Peyer's patch (tissue), 4 donors: ENCODE measurements at regions not wholly inside any gene's neighbourhood (a gene's known extent, or its start where the extent isn't known, plus 50 kb on each side); places are given as distances from the start of the nearest gene placed in this dataset.

ENCODE experiments used
- DNase-seq, 3 donors: peaks; one replicate each; pipeline ENCODE4 v3.0.0-alpha.2; 2017 to 2019
- H3K27ac ChIP-seq, 4 donors: fragments of 200-600 bp; sonication (generic); one replicate each; pipeline ENCODE4 v1.5.1; 2016 to 2019
- H3K27me3 ChIP-seq, 2 donors: fragments of 200-600 bp; sonication (generic); one replicate each; pipeline ENCODE4 v1.5.1; 2019
- H3K36me3 ChIP-seq, 3 donors: fragments of 200-600 bp; sonication (generic); one replicate each; pipeline ENCODE4 v1.5.1; 2016 to 2019
- H3K4me1 ChIP-seq, 4 donors: fragments of 200-600 bp; sonication (generic); one replicate each; pipeline ENCODE4 v1.5.1; 2016 to 2019
- H3K4me3 ChIP-seq, 4 donors: fragments of 200-600 bp; sonication (generic); 1 replicate in 3 of 4; 2 replicates in 1 of 4; pipeline ENCODE4 v1.5.1; 2016 to 2019; ENCODE audit warnings: mild to moderate bottlenecking in 1 of 4
- H3K9me3 ChIP-seq, 4 donors: fragments of 200-600 bp; sonication (generic); one replicate each; pipeline ENCODE4 v1.5.1; 2016 to 2019; ENCODE audit warnings: mild to moderate bottlenecking in 1 of 4
- POLR2A ChIP-seq, 2 donors: fragments of 450-650 bp; IDR thresholded peaks; one replicate each; pipeline ENCODE4 v1.5.1; 2017; ENCODE audit warnings: antibody characterized with exemption in 2 of 2, mild to moderate bottlenecking in 2 of 2, moderate library complexity in 2 of 2
- TF ChIP-seq, protein P1 (sequence below), 6 experiments: fragments of 450-650 bp in 4 of 6; fragments of 200-600 bp in 2 of 6; sonication (generic) in 1 of 6; IDR thresholded peaks; one replicate each; pipeline ENCODE4 v1.5.1; 2017 to 2019; ENCODE audit warnings: antibody characterized with exemption in 6 of 6, mild to moderate bottlenecking in 3 of 6, moderate library complexity in 1 of 6

GRCh38 chr4:53695540-53696463 is 104.5 kb upstream of the LNX1 start:
- no peak overlapping the region for H3K4me3 ChIP-seq
- no peaks in the 10 kb centered on the region for H3K4me1 ChIP-seq
- H3K9me3 ChIP-seq = no peaks in the 10 kb centered on the region
- H3K27me3 ChIP-seq = no peaks in the 10 kb centered on the region
- no peaks in the 10 kb centered on the region for H3K36me3 ChIP-seq
- DNase-seq = no peak
- no peak overlapping the region for H3K27ac ChIP-seq
- TF ChIP-seq, protein P1, sequence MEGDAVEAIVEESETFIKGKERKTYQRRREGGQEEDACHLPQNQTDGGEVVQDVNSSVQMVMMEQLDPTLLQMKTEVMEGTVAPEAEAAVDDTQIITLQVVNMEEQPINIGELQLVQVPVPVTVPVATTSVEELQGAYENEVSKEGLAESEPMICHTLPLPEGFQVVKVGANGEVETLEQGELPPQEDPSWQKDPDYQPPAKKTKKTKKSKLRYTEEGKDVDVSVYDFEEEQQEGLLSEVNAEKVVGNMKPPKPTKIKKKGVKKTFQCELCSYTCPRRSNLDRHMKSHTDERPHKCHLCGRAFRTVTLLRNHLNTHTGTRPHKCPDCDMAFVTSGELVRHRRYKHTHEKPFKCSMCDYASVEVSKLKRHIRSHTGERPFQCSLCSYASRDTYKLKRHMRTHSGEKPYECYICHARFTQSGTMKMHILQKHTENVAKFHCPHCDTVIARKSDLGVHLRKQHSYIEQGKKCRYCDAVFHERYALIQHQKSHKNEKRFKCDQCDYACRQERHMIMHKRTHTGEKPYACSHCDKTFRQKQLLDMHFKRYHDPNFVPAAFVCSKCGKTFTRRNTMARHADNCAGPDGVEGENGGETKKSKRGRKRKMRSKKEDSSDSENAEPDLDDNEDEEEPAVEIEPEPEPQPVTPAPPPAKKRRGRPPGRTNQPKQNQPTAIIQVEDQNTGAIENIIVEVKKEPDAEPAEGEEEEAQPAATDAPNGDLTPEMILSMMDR (IDR thresholded peaks at IDR 0.05) = no peak
- TF ChIP-seq POLR2A (IDR thresholded peaks at IDR 0.05) = no peak

DNA sequence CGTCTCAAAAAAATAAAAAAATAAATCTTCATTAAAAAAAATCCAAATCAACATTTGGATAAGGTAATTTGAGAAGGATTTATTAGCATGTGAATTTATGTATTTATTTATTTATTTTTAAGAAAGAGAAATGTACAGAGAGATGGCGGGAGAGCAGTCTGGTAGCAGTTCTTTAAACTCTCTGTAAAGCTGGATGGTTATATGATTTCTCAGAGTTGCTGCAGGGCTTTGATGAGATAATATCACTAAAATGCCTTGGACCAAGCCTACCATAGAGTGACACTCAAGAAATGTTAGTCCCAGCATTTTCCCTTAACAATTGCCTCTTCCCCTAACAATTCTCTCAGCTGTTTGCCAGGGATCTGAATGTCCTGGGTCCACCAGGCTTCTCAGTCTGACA is 103.4 kb upstream of the LNX1 start:
- TF ChIP-seq, protein P1 (IDR thresholded peaks at IDR 0.05) = no peak
- no peak for TF ChIP-seq POLR2A (IDR thresholded peaks at IDR 0.05)
- Histone ChIP-seq H3K27ac (no peak overlapping the region), H3K4me3 (no peak overlapping the region)

GRCh38 chr4:53693909-53694308 is 102.6 kb upstream of the LNX1 start:
- no peak for DNase-seq
- H3K4me1 ChIP-seq = no peaks in the 10 kb centered on the region
- H3K27ac ChIP-seq = no peak overlapping the region
- no peaks in the 10 kb centered on the region for H3K9me3 ChIP-seq
- no peaks in the 10 kb centered on the region for H3K27me3 ChIP-seq
- no peaks in the 10 kb centered on the region for H3K36me3 ChIP-seq
- H3K4me3 ChIP-seq = no peak overlapping the region
- TF ChIP-seq, protein P1 (IDR thresholded peaks at IDR 0.05) = no peak
- TF ChIP-seq POLR2A (IDR thresholded peaks at IDR 0.05) = no peak

More for the DNA sequence above, 103.4 kb upstream of the LNX1 start:
- Histone ChIP-seq H3K9me3 (no peaks in the 10 kb centered on the region), H3K36me3 (no peaks in the 10 kb centered on the region), H3K4me1 (no peaks in the 10 kb centered on the region), H3K27me3 (no peaks in the 10 kb centered on the region)
- DNase-seq = no peak

DNA sequence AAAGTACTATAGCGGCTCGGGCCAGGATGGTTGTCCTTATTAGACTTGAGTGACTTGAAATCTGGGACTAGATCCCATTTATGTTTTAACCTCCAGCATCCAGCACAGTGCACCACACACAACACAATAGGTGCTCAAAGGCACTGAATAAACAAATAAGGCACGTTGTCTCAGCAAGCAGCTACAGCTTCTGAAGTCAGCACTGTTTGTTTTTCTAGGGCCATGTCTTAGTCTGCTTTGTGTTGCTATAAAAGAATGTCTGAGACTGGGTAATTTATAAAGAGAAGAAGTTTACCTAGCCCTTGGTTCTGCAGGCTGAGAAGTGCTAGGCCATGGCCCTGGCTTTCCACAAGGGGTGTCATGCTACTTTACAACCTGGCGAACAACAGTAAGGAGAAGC is 102.1 kb upstream of the LNX1 start:
- no peak for DNase-seq

GRCh38 chr4:53688186-53688790 is 97.0 kb upstream of the LNX1 start:
- no peaks in the 10 kb centered on the region for H3K27me3 ChIP-seq
- no peak for DNase-seq
- no peak overlapping the region for H3K4me3 ChIP-seq
- no peaks in the 10 kb centered on the region for H3K4me1 ChIP-seq
- peak overlapping the region in 2 of 4 donors; percentile 44 to 45 for H3K27ac ChIP-seq
- TF ChIP-seq, protein P1 (IDR thresholded peaks at IDR 0.05) = no peak
- no peak for TF ChIP-seq POLR2A (IDR thresholded peaks at IDR 0.05)
- H3K36me3 ChIP-seq = no peaks in the 10 kb centered on the region
- H3K9me3 ChIP-seq = no peaks in the 10 kb centered on the region

More for the DNA sequence above, 102.1 kb upstream of the LNX1 start:
- TF ChIP-seq POLR2A (IDR thresholded peaks at IDR 0.05) = no peak
- TF ChIP-seq, protein P1 (IDR thresholded peaks at IDR 0.05) = no peak
- no peak overlapping the region for H3K27ac ChIP-seq
- no peaks in the 10 kb centered on the region for H3K36me3 ChIP-seq
- H3K27me3 ChIP-seq = no peaks in the 10 kb centered on the region
- H3K4me3 ChIP-seq = no peak overlapping the region
- H3K9me3 ChIP-seq = no peaks in the 10 kb centered on the region
- H3K4me1 ChIP-seq = no peaks in the 10 kb centered on the region
